D341Med (cell line): ENCODE measurements at regions not wholly inside any gene's neighbourhood (a gene's known extent, or its start where the extent isn't known, plus 50 kb on each side); places are given as distances from the start of the nearest gene placed in this dataset.
"Not testable (repeated sequence)": the region's sequence is repeated elsewhere in the genome, so short reads cannot be mapped to it uniquely, and the experiment has no call there.

Experiments used
- DNase-seq: peaks from one replicate; pipeline ENCODE4 v3.0.0; 2012; ENCODE audit warnings: low spot score

GRCh38 chr17:71550675-71551074 is 570.1 kb upstream of the SOX9 start:
- DNase-seq, result no peak

- DNase-seq, result no peak
Measured at GRCh38 chr17:71553381-71553780, 567.4 kb upstream of the SOX9 start.

GRCh38 chr17:71558901-71559300 is 561.9 kb upstream of the SOX9 start:
- DNase-seq, result no peak

GRCh38 chr17:71572343-71572742 is 548.5 kb upstream of the SOX9 start:
- DNase-seq, result no peak

- DNase-seq, result no peak
Measured at GRCh38 chr17:71578446-71578845, 542.4 kb upstream of the SOX9 start.

- DNase-seq, result no peak
Measured at GRCh38 chr17:71580220-71580619, 540.6 kb upstream of the SOX9 start.

- DNase-seq, result no peak
Measured at GRCh38 chr17:71585540-71585939, 535.3 kb upstream of the SOX9 start.

- no peak for DNase-seq
Measured at GRCh38 chr17:71592431-71592830, 528.4 kb upstream of the SOX9 start.

GRCh38 chr17:71593078-71593477 is 527.7 kb upstream of the SOX9 start:
- DNase-seq, result no peak

GRCh38 chr17:71599583-71599982 is 521.2 kb upstream of the SOX9 start:
- DNase-seq, result not testable (repeated sequence)

GRCh38 chr17:71600137-71600789 is 520.6 kb upstream of the SOX9 start:
- no peak for DNase-seq

GRCh38 chr17:71601894-71602504 is 518.8 kb upstream of the SOX9 start:
- no peak for DNase-seq

- DNase-seq, result no peak
Measured at GRCh38 chr17:71613996-71614395, 506.8 kb upstream of the SOX9 start.

GRCh38 chr17:71615820-71616219 is 505.0 kb upstream of the SOX9 start:
- no peak for DNase-seq

GRCh38 chr17:71617767-71618166 is 503.1 kb upstream of the SOX9 start:
- DNase-seq, result not testable (repeated sequence)

GRCh38 chr17:71625330-71625729 is 495.5 kb upstream of the SOX9 start:
- no peak for DNase-seq

GRCh38 chr17:71628306-71628705 is 492.5 kb upstream of the SOX9 start:
- DNase-seq, result no peak

- DNase-seq, result no peak
Measured at GRCh38 chr17:71631483-71631882, 489.3 kb upstream of the SOX9 start.

- DNase-seq, result no peak
Measured at GRCh38 chr17:71632328-71632727, 488.5 kb upstream of the SOX9 start.

GRCh38 chr17:71633391-71633849 is 487.4 kb upstream of the SOX9 start:
- DNase-seq, result no peak

- DNase-seq, result no peak
Measured at GRCh38 chr17:71634376-71634775, 486.4 kb upstream of the SOX9 start.

GRCh38 chr17:71635187-71635586 is 485.6 kb upstream of the SOX9 start:
- DNase-seq, result no peak

- DNase-seq, result no peak
Measured at GRCh38 chr17:71636644-71637043, 484.2 kb upstream of the SOX9 start.

- DNase-seq, result no peak
Measured at GRCh38 chr17:71638668-71639067, 482.2 kb upstream of the SOX9 start.
